DOHH2 (cell line): ENCODE measurements at regions not wholly inside any gene's neighbourhood (a gene's known extent, or its start where the extent isn't known, plus 50 kb on each side); places are given as distances from the start of the nearest gene placed in this dataset.

Experiments
- H3F3A ChIP-seq: fragments of 200-600 bp; sonication (generic), shearing (Covaris generic); 2 replicates; pipeline ENCODE4 v1.6.0; 2016; ENCODE audit warnings: antibody characterized with exemption, mild to moderate bottlenecking; ENCODE audit not compliant: control insufficient read depth, insufficient read depth
- H3K27ac ChIP-seq: fragments of 200-600 bp; sonication (generic); 2 replicates; pipeline ENCODE4 v1.5.1; 2014; ENCODE audit warnings: low read depth, mild to moderate bottlenecking, low read length, moderate library complexity
- H3K27me3 ChIP-seq: fragments of 200-600 bp; sonication (generic); 2 replicates; pipeline ENCODE4 v1.6.1; 2014; ENCODE audit warnings: mild to moderate bottlenecking, low read length, mixed read lengths; ENCODE audit not compliant: control insufficient read depth
- H3K36me3 ChIP-seq: fragments of 200-600 bp; sonication (generic); 2 replicates; pipeline ENCODE4 v1.6.1; 2014; ENCODE audit warnings: mild to moderate bottlenecking, low read length, moderate library complexity, mixed read lengths; ENCODE audit not compliant: control insufficient read depth
- H3K4me1 ChIP-seq: fragments of 200-600 bp; sonication (generic); 2 replicates; pipeline ENCODE4 v1.6.1; 2014; ENCODE audit warnings: mild to moderate bottlenecking, low read length, mixed read lengths; ENCODE audit not compliant: control insufficient read depth
- H3K4me2 ChIP-seq: fragments of 200-600 bp; sonication (generic); 2 replicates; pipeline ENCODE4 v1.6.0; 2014; ENCODE audit warnings: mild to moderate bottlenecking, low read length, moderate library complexity
- H3K4me3 ChIP-seq: fragments of 200-600 bp; sonication (generic); 2 replicates; pipeline ENCODE4 v1.5.1; 2014; ENCODE audit warnings: mild to moderate bottlenecking, low read length, mixed read lengths
- H3K79me2 ChIP-seq: fragments of 200-600 bp; sonication (generic); 2 replicates; pipeline ENCODE4 v1.6.1; 2014; ENCODE audit warnings: mild to moderate bottlenecking, low read length, mixed read lengths; ENCODE audit not compliant: control insufficient read depth
- H3K9me2 ChIP-seq: fragments of 200-600 bp; sonication (generic); replicated peaks from 2 replicates; pipeline ENCODE4 v1.6.1; 2014; ENCODE audit warnings: mild to moderate bottlenecking, low read length, mixed read lengths; ENCODE audit not compliant: control insufficient read depth
- H3K9me3 ChIP-seq: fragments of 200-600 bp; sonication (generic); 2 replicates; pipeline ENCODE4 v1.6.1; 2014; ENCODE audit warnings: antibody characterized with exemption, low read length, mixed read lengths; ENCODE audit not compliant: control insufficient read depth, insufficient read depth
- H4K20me1 ChIP-seq: fragments of 200-600 bp; sonication (generic); 2 replicates; pipeline ENCODE4 v1.6.0; 2014; ENCODE audit warnings: low read depth, mild to moderate bottlenecking, antibody characterized with exemption, low read length, moderate library complexity; ENCODE audit not compliant: control insufficient read depth, insufficient read depth
- EZH2phosphoT487 ChIP-seq: fragments of 200-600 bp; sonication (generic); IDR thresholded peaks from 2 replicates; pipeline ENCODE4 v1.6.1; 2017; ENCODE audit warnings: borderline replicate concordance, mild to moderate bottlenecking, antibody characterized with exemption, low read length, moderate library complexity, mixed read lengths
- TF ChIP-seq, protein P1 (sequence below): fragments of 200-600 bp; sonication (generic); IDR thresholded peaks from one replicate; pipeline ENCODE4 v1.5.1; 2014; ENCODE audit warnings: antibody characterized with exemption, mild to moderate bottlenecking, low read depth, low read length; ENCODE audit not compliant: poor library complexity, severe bottlenecking

DNA sequence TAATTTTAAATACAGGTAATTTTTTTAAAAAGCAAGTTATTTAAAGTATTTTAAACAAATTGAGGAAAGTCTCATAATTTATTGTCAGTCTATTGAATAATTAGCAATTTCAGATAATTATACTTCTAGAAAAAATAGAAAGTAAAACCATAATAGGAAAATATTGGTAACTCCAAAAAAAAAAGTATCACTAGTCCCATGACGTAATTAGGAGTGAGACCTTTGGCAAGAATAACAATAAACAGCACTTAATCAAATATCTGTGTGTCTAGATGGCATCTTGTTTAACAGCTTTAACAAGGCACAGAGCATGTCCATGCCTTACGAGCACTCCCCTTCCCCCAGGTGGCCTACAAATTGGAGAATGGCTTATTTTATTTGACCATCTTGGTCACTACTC, 1683.6 kb upstream of the AGA start:
- Histone ChIP-seq H3K9me2 (no peaks in the 10 kb centered on the region; the same call in 1 of the 2 replicates), H3K79me2 (no peaks in the 10 kb centered on the region), H3K36me3 (no peaks in the 10 kb centered on the region), H3K4me2 (no peak overlapping the region), H4K20me1 (no peaks in the 10 kb centered on the region), H3K4me3 (no peak overlapping the region), H3K27me3 (no peaks in the 10 kb centered on the region), H3K27ac (no peak overlapping the region), H3K9me3 (no peaks in the 10 kb centered on the region), H3F3A (no peaks in the 10 kb centered on the region), H3K4me1 (no peaks in the 10 kb centered on the region)
- TF ChIP-seq, protein P1, sequence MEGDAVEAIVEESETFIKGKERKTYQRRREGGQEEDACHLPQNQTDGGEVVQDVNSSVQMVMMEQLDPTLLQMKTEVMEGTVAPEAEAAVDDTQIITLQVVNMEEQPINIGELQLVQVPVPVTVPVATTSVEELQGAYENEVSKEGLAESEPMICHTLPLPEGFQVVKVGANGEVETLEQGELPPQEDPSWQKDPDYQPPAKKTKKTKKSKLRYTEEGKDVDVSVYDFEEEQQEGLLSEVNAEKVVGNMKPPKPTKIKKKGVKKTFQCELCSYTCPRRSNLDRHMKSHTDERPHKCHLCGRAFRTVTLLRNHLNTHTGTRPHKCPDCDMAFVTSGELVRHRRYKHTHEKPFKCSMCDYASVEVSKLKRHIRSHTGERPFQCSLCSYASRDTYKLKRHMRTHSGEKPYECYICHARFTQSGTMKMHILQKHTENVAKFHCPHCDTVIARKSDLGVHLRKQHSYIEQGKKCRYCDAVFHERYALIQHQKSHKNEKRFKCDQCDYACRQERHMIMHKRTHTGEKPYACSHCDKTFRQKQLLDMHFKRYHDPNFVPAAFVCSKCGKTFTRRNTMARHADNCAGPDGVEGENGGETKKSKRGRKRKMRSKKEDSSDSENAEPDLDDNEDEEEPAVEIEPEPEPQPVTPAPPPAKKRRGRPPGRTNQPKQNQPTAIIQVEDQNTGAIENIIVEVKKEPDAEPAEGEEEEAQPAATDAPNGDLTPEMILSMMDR, result no peak
- TF ChIP-seq EZH2phosphoT487, result no peak

DNA sequence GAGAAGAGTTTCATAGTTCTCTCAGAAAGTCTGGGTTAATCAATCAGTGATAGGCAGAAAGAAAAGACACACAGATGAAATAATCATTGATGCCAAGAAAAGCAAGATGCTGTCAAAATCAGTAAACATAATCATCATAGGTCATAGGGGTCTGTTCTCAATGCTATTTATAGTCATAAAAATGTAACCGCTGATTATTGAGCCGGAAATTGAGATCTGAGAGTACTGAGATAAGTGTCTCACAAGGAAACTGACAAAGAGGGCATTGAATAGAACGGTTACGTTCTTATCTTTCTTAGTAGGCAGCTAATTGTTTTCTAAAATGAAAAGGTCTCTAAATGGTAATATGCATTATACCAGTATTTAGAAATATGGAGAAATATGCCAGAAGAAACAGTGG, 1686.1 kb upstream of the AGA start:
- no peaks in the 10 kb centered on the region for H3K27me3 ChIP-seq

DNA sequence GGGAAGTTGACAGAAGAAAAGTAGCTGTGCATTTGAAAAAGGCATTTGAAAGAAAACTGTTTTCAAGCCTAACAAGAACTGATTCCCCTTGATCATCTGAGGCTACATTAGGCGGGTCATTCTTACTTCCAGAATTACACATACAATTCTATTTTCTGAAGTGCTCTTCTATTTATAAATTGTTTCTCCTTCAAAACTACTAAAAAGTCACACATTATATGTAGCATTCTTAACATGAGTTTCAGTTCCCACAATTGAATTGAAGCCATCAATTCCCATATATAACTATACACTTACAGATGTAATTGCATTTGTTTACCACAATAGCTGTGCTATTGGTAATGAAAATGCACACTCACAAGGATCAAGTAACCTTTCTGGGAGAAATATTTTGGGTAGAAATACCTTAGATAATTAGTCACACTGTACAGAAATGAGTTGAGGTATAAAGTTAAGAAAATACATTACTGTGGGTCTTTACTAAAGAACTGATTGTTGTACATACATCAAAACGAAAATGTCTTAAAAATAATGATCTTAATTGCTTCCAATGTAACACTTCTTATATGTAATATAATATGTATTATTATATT, 1688.0 kb upstream of the AGA start:
- TF ChIP-seq EZH2phosphoT487, result no peak
- Histone ChIP-seq H3K9me3 (no peaks in the 10 kb centered on the region), H4K20me1 (no peaks in the 10 kb centered on the region), H3K4me2 (no peak overlapping the region), H3K27me3 (no peaks in the 10 kb centered on the region), H3K9me2 (no peaks in the 10 kb centered on the region; the same call in 1 of the 2 replicates), H3K4me1 (no peaks in the 10 kb centered on the region), H3F3A (no peaks in the 10 kb centered on the region), H3K79me2 (no peaks in the 10 kb centered on the region), H3K36me3 (no peaks in the 10 kb centered on the region), H3K4me3 (no peak overlapping the region), H3K27ac (no peak overlapping the region)

More for the DNA sequence above, 1686.1 kb upstream of the AGA start:
- H3K9me2 ChIP-seq, result no peaks in the 10 kb centered on the region; the same call in 1 of the 2 replicates
- H4K20me1 ChIP-seq, result no peaks in the 10 kb centered on the region
- H3K79me2 ChIP-seq, result no peaks in the 10 kb centered on the region
- H3K27ac ChIP-seq, result no peak overlapping the region
- no peaks in the 10 kb centered on the region for H3K9me3 ChIP-seq
- H3K36me3 ChIP-seq, result no peaks in the 10 kb centered on the region
- H3K4me3 ChIP-seq, result no peak overlapping the region
- TF ChIP-seq EZH2phosphoT487, result no peak
- TF ChIP-seq, protein P1, result no peak
- no peaks in the 10 kb centered on the region for H3K4me1 ChIP-seq
- no peak overlapping the region for H3K4me2 ChIP-seq
- H3F3A ChIP-seq, result no peaks in the 10 kb centered on the region

DNA sequence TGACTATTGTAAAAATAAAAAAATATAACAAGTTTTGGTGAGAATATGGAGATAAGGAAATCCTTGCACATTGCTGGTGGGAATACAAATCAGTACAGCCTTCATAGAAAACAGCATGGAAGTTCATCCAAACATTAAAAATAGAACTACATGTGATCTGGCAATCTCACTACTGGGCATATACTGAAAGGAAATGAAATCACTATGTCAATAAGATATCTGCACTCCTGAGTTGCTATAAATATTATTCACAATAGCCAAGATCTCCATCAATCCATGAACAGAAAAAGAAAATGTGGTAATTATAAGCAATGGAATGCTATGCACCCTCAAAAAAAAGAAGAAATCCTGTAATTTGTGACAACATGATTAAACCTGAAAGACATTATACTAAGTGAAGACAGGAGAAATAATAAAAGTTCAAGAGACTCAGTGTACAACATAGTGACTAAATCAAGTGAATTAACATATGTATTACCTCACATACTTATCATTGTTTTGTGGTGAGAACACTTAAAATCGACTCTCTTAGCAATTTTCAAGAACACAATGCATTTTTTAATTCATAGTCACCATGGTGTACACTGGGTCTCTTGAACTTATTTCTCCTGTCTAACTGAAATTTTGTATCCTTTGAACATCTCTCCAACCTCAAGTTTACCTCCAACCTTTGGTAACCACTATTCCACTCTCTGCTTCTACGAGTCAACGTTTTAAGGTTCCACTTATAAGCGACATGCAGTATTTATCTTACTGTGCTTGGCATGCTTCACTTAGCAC, 1703.7 kb upstream of the AGA start:
- H3K4me3 ChIP-seq, result no peak overlapping the region
- no peaks in the 10 kb centered on the region for H3F3A ChIP-seq
- no peaks in the 10 kb centered on the region for H3K36me3 ChIP-seq
- H3K9me2 ChIP-seq, result no peaks in the 10 kb centered on the region
- no peak overlapping the region for H3K4me2 ChIP-seq
- H3K27ac ChIP-seq, result no peak overlapping the region
- no peaks in the 10 kb centered on the region for H3K9me3 ChIP-seq
- H4K20me1 ChIP-seq, result no peaks in the 10 kb centered on the region
- no peaks in the 10 kb centered on the region for H3K79me2 ChIP-seq
- H3K27me3 ChIP-seq, result no peaks in the 10 kb centered on the region
- TF ChIP-seq, protein P1, result no peak
- TF ChIP-seq EZH2phosphoT487, result no peak
- H3K4me1 ChIP-seq, result no peaks in the 10 kb centered on the region
